ENCODE measurements at regions not wholly inside any gene's neighbourhood (a gene's known extent, or its start where the extent isn't known, plus 50 kb on each side); places are given as distances from the start of the nearest gene placed in this dataset.

DNA sequence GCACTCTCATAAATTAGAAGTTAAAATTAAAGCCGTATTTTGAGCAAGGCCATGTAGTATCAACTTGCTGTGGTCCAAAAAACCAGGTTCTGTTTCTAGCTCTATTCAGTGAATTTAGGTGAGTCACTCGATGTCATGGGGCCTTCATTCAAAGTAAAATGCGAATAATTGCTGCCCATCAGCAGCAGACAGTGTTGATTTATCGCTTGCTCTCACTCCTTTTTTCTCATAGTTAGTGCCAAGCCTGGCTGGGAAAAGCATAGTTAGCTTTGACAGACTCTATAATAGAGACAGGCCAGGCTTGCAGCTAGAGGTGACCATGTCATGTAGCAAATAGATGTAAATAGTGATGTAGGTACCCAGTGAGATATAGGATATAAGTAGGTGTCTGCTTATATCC is 136.0 kb downstream of the EDN1 start:
- no peak for DNase-seq

DNA sequence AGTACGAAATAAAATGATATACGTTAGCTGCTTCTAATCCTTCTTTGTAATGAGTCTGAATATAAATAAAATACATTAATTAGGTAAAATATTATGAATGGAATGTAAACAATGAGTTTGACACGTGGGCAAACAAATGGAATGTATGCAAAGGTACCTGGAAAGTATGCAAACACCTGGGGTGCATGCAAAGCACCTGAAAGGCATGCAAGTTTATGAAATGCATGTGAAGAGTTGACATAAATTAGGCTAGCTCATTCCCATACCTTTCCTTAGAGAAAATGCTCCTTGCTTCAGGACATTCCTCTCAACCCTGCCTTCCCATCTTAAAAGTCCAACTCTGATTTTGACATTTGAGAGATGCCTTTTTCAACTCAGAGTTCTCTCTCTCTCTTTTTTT is 140.9 kb downstream of the EDN1 start:
- DNase-seq = no peak

DNA sequence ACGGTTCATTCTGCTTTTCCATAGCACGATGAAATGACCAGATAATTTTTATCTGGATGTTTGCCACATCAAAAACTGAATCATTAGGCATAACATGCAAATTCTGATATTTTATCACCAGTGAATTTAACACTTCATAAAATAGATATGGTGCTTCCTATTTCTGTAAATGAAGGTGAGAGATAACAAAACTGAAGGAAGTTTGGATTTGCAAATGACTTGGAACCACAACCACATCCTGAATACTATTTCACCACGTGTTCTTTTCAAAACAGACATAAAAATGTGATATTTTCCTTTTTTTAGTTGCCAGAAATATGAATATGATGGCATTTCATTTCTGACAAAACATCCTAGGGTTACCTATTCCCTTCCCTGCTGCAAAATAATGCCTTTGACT is 146.1 kb downstream of the EDN1 start:
- no peak for DNase-seq

- DNase-seq = no peak
Observed at GRCh38 chr6:12436683-12437082, 146.5 kb downstream of the EDN1 start.

DNA sequence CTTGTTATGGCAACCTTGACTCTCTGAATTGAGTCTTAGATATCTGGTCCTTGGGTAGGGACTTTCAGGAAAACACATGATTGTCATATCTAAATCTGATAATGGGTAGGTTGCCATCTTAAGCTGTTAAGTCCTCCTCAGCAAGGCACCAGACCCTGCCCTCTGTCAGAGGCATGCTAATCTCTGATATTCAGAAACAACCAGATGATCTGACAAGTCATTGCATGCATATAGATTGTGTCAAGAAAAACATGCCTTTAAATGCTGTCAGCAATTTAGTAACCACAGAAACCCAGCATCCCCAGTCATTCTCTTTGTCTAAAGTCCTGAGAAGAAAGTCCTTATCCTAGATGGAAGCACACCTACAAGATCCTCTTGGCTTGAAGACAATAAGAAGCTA is 149.1 kb downstream of the EDN1 start:
- no peak for DNase-seq

DNA sequence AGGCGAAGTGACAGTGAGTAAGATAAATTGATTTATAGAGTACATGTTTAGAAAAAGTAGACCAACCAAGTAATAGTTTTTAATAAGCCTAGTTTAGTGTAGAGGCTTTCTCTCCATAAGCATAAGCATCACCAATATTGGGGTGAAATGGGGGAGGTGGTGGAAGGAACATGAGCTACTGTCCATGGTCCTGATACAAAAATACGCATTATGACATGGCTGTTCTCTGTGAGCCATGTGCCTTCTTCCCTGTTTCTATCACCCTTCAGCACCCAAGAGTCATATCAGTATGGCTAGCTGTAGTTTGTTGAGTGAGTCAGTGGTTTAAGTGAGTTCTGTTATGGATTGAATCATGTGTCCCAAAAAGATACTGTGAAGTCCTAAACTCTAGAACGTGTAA is 150.8 kb downstream of the EDN1 start:
- DNase-seq = no peak

GRCh38 chr6:12442455-12442854 is 152.3 kb downstream of the EDN1 start:
- DNase-seq = no peak

DNA sequence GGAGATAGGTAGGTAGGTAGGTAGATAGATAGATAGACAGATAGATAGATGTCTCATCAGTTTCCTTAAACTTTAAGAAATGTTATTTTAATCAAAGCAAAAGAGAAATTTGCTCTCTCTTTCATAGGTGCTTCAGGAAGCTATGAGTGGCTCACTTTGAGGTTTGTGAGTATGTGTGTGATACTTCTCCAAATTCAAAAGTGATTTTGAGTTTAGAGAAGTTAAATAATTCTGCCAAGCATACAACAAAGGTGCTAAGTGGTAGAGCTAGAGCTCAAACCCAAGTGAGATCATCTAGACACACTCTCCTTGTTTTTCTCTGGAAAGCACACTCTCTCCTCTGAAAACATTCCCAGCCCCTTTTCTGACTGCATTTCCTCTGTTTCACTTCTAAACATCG is 156.2 kb downstream of the EDN1 start:
- no peak for DNase-seq

- no peak for DNase-seq
Observed at GRCh38 chr6:12449447-12449846, 159.3 kb downstream of the EDN1 start.

- DNase-seq = no peak
Observed at GRCh38 chr6:12450467-12450866, 160.3 kb downstream of the EDN1 start.

DNA sequence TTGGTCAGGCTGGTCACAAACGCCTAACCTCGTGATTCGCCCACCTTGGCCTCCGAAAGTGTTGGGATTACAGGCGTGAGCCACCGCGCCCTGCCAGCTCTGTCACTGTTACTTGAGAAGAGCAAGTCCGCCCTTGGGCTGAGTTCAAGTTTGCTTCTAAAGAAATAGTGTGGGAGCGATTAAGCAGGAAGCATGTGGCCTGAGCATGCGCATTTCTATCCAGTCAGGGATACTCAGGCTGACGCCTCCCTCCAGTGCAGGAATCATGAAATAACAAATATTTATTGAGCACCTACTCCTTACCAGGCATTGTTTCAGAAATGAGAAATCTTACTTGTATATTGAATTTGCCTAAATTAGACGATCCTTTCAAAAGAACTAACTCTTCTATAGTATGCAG is 166.2 kb downstream of the EDN1 start:
- DNase-seq = no peak

DNA sequence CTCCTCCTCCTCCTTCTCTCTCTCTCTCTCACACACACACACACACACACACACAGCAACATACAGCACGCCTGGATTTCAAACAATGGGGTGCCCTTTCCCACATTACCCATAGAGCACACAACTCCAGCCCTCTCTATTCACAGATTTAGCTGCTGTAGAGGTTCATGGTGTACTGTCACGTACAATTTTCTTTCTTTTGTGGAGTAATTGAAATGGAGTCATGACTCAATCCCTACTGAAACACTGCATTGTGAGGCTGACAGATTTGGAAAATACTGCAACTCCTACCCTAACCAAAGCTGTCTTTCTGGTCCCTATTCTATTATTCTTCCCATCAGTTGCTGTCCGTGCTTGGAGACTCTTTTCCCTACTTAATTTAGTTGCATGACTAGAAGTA is 166.9 kb downstream of the EDN1 start:
- no peak for DNase-seq

DNA sequence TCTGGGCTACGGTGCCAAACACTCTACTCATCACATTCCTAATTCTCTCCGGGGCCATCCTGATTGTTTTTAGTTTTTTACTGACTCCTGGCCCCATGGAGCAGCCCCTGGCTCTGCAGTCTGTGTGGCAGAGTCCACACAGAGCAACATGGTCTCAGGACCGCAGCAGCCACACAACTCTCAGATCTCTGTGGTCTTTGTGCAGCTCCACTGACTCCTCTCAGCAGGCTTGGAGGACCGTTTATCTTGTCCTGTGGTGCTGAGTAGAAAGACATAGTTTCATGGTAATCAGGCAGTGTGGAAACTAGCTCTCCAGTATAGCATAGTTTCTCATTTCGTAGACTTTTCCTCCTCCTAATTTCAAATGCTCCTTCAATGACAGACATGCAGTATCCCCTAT is 168.4 kb downstream of the EDN1 start:
- DNase-seq = no peak

GRCh38 chr6:12459945-12460661 is 169.9 kb downstream of the EDN1 start:
- DNase-seq = no peak

DNA sequence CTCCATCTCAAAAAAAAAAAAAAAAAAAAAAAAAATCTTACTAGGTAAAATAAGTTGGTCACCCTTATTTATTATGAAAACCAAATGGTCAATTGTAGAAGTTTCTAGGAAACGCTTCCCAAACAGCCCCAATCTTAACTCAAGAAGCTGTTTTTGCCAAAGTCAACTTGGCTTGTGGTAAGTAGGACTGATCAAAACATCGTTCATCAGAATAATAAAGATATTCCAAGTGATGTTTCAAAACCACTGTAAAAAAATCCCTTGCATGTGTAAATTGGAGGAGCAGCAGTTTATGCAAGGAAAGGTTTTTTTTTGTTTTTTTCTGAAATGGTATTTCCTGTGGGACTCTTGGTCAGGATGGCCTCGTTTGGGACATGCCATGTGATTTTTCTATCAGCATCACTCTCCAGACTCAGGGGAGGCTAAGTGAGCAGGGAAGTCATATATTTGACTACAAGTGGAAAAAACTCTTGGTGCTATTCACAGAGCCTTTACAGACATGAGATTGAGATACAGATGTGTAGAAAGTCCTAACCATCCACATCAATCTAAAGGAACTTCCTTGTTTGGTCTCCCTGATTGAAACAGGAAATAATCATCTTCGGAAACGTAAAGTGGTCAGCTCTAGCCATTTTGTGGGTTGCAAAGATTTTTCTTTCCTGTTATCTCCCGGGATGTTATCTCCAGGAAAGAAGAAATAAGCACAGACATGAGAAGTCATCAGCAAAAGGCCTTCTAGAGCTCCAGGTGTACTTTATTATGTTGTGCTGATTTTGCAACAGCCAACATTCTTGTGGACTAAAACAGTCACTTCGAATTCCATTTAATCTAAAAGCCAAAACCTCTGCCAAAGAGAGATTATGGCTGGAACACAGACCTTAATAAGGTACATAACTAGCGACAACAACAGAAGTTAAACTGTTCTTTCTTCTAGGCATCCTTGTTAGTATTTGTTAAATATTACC is 177.8 kb downstream of the EDN1 start:
- no peak for DNase-seq

DNA sequence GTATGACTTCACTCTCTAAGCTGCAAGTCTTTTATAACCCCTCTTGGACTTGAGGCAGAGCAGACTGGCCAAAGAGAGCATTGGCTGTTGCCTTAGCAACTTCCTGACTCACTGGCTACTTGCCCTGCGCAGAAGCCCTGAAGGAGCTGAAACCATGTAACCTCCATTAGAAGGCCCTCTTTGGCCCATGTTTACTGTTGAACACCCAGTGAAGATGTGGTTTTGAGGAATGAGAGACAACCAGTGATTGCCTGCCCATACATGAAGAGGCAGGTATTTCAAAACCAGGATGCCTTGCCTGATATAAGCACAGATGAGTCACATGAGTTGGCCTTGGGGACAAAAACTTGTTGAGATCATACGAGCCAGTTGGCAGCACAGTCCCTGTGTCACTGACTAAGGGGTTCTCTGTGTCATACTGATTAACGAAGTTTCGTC is 182.5 kb downstream of the EDN1 start:
- no peak for DNase-seq

GRCh38 chr6:12473494-12473893 is 183.3 kb downstream of the EDN1 start:
- no peak for DNase-seq

DNA sequence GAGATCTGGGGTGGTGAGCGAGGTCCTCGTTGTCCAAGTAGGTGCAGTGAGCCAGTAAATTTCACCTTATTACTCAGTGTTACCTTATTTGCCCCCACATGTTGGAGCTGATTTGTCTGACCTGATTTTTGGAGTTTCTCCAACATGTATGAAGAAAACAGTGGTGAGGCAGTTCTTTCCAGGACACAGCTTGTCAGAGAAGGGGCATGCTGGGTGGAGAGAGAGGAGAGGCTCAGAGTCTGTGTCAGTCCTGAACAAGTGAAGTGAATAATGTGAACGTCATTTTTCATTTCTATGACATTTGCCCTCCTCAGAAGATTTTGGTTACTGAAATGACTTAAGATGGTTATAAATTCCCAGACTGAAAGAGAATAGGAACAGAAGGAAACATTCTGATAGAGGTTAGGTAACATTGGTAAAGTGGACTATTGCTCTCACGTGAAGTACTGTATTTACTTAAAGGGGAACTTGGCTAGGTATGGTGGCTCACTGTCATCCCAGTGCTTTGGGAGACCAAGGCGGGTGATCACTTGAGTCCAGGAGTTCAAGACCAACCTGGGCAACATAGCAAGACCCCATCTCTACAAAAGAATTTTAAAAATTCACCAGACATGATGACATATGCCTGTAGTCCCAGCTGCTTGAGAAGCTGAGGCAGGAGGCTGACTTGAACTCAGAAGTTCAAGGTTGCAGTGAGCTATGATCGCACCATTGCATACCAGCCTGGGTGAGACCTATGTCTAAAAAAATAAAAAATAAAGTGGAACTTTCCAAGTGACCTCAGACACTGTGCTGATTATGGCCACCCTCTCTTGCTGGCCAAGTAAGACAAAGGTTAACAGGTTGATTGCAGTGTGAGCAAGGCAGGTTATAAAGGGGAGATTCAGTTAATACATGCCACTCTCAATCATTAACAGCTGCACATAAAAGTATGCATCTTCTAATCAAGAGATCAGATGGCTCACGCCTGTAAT is 184.3 kb downstream of the EDN1 start:
- no peak for DNase-seq

DNA sequence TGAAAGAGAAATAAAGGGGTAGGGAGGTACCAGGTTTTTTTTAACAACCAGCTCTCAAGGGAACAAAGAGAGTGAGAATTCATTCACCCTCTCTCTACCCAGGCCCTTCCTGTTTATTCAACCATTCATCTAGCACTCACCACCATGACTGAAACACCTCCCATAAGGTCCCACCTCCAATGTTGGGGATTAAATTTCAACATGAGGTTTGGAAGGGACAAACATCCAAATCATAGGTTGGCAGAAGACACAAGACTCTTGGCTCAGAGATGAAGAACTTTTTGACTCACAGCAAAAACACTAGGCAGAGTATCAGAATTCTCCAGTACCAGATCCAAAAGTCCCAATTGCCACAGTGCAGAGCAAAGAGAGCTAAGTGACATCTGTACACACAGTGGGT is 186.3 kb downstream of the EDN1 start:
- DNase-seq = no peak

DNA sequence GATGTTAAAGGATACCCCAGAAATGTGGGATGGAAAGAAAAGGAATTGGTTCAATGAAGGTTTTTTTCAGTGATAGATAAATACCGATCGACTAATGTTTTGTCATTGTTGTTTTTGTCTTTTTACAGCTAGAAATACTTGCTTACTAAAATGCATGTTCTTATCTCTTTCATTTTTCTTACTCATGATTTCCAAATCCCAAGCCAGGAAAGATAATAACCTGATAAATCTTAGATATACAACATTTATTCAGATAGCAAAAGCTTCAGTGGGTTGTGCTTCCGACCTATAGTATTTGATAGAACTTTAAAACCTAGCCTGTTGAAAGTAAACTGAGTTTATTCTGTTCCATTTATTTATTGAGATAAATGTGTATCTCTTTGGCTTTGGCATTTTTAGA is 187.5 kb downstream of the EDN1 start:
- DNase-seq = no peak

GRCh38 chr6:12478921-12479320 is 188.8 kb downstream of the EDN1 start:
- DNase-seq = no peak

DNA sequence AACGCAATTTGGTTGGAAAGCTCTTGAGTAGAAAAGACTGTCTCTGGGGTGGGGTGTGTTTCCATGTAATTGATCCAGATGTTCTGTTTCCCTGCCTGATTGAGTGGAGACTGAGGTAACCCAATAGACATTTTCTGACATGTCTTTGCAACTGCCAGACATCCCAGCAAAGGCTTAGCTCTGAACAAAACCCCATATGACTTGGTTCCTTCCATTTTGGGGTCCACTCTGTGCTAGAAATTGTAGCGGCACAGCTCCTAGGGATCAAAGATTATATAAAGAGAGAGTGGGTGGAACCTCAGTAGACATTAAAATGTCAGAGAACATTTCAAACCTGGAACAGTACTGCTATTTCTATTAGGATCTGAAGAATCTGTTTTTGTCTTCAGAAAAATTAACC is 189.3 kb downstream of the EDN1 start:
- DNase-seq = no peak

GRCh38 chr6:12479881-12480280 is 189.7 kb downstream of the EDN1 start:
- no peak for DNase-seq
